ENCODE measurements at regions not wholly inside any gene's neighbourhood (a gene's known extent, or its start where the extent isn't known, plus 50 kb on each side); places are given as distances from the start of the nearest gene placed in this dataset.

- Histone ChIP-seq H3K36me3 (ENCODE audit: control insufficient read depth in 2 of 2, extremely low read depth in 1 of 2, insufficient read depth in 2 of 2, low read length in 2 of 2) (no peaks in the 10 kb centered on the region), H3K79me2 (ENCODE audit: control insufficient read depth, insufficient read depth, low read length) (no peaks in the 10 kb centered on the region), H3K9me1 (ENCODE audit: control insufficient read depth, extremely low read depth, insufficient read depth, low read length) (no peaks in the 10 kb centered on the region), H3K4me2 (ENCODE audit: control insufficient read depth, extremely low read depth, insufficient read depth, low read depth, low read length) (no peak overlapping the region), H2AFZ (ENCODE audit: control insufficient read depth, low read length) (no peak overlapping the region), H3K4me3 (ENCODE audit: control insufficient read depth in 2 of 3, extremely low read depth in 1 of 3, insufficient read depth in 2 of 3, low read depth in 1 of 3, low read length in 3 of 3) (no peak overlapping the region), H4K20me1 (ENCODE audit: control insufficient read depth, extremely low read depth, insufficient read depth, low read length) (no peaks in the 10 kb centered on the region), H3K27me3 (ENCODE audit: control insufficient read depth, extremely low read depth, insufficient read depth, low read length) (peaks cover 8% of the 10 kb centered on the region), H3K9ac (ENCODE audit: control insufficient read depth, extremely low read depth, insufficient read depth, low read length) (no peak overlapping the region), H3K9me3 (ENCODE audit: control insufficient read depth, low read depth, low read length) (no peaks in the 10 kb centered on the region), H3K27ac (ENCODE audit: control insufficient read depth, insufficient read depth, low read length) (no peak overlapping the region), H3K4me1 (ENCODE audit: control insufficient read depth, extremely low read depth, insufficient read depth, low read length) (no peaks in the 10 kb centered on the region)
- TF ChIP-seq CTCF (optimal IDR thresholded peaks at IDR 0.05 in 1 of 3, IDR thresholded peaks at IDR 0.05 in 1 of 3, conservative IDR thresholded peaks at IDR 0.05 in 1 of 3; ENCODE audit: extremely low read depth in 1 of 3, insufficient read depth in 2 of 3, low read length in 3 of 3) (no peak), EZH2 (IDR thresholded peaks at IDR 0.05; ENCODE audit: low read length) (no peak)
- DNase-seq (ENCODE audit: low read depth, low spot score), result no peak
- no peak for FAIRE-seq
- dilution Hi-C loops (cut with MboI; ENCODE audit: extremely low pct_ligation_motif_present, low sequenced_read_pairs), result no loop called here
Measured at GRCh38 chr18:55083461-55083860, 124.2 kb upstream of the CCDC68 start.

DNA sequence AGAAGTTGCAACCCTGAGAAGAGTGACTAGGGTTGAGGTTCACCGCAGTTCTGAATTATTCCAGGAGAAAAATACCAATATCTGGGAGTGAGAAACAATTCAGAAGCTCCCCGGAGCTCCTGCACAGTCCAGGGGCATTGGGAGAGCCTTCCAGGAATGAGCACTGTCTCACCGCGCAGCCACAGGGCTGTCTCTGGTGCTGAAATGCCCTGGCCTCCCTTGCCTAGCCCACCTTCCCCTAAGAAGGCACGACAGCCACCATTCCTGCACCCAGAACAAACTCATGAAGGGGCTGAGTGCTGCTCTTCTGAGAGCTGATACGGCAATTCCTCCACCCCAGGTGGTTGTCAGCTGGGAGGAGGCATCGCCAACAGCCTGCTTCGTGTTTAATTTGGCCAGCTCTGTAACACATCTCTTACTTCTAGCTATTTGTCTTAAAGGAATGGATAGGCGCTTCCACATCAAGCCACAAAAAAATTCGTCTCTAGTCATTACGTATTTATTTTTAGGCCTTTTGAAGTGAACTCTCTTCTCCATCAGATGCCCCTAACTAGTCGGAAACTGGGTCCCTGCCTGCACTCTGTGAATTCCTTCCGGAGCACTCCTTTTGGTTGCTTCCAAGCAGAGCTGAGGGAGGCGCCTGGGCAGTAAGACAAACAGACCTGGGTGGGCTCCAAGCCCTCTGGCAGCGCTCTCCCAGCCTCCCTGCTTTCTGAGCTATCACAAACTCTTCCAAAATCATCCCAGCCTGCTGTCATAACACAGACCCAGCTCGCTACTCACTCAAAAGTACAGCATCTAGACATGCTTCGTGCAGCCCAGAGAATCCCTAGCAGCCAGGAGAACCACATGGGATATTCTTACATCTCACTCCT is 120.5 kb upstream of the CCDC68 start:
- no peaks in the 10 kb centered on the region for H4K20me1 ChIP-seq (ENCODE audit: control insufficient read depth, extremely low read depth, insufficient read depth, low read length)
- dilution Hi-C loops (cut with MboI; ENCODE audit: extremely low pct_ligation_motif_present, low sequenced_read_pairs), result no loop called here
- H3K9me3 ChIP-seq (ENCODE audit: control insufficient read depth, low read depth, low read length), result no peaks in the 10 kb centered on the region
- DNase-seq (ENCODE audit: low read depth, low spot score) (no peak), FAIRE-seq (no peak)
- no peak for TF ChIP-seq EZH2 (IDR thresholded peaks at IDR 0.05; ENCODE audit: low read length)
- no peak for TF ChIP-seq CTCF (optimal IDR thresholded peaks at IDR 0.05 in 1 of 3, IDR thresholded peaks at IDR 0.05 in 1 of 3, conservative IDR thresholded peaks at IDR 0.05 in 1 of 3; ENCODE audit: extremely low read depth in 1 of 3, insufficient read depth in 2 of 3, low read length in 3 of 3)
- H3K4me1 ChIP-seq (ENCODE audit: control insufficient read depth, extremely low read depth, insufficient read depth, low read length), result no peaks in the 10 kb centered on the region
- no peak overlapping the region for H3K4me3 ChIP-seq (ENCODE audit: control insufficient read depth in 2 of 3, extremely low read depth in 1 of 3, insufficient read depth in 2 of 3, low read depth in 1 of 3, low read length in 3 of 3)
- H3K36me3 ChIP-seq (ENCODE audit: control insufficient read depth in 2 of 2, extremely low read depth in 1 of 2, insufficient read depth in 2 of 2, low read length in 2 of 2), result no peaks in the 10 kb centered on the region
- no peak overlapping the region for H3K27ac ChIP-seq (ENCODE audit: control insufficient read depth, insufficient read depth, low read length)
- no peak overlapping the region for H3K9ac ChIP-seq (ENCODE audit: control insufficient read depth, extremely low read depth, insufficient read depth, low read length)
- H2AFZ ChIP-seq (ENCODE audit: control insufficient read depth, low read length), result no peak overlapping the region
- no peak overlapping the region for H3K4me2 ChIP-seq (ENCODE audit: control insufficient read depth, extremely low read depth, insufficient read depth, low read depth, low read length)
- H3K79me2 ChIP-seq (ENCODE audit: control insufficient read depth, insufficient read depth, low read length), result no peaks in the 10 kb centered on the region
- no peaks in the 10 kb centered on the region for H3K9me1 ChIP-seq (ENCODE audit: control insufficient read depth, extremely low read depth, insufficient read depth, low read length)
- H3K27me3 ChIP-seq (ENCODE audit: control insufficient read depth, extremely low read depth, insufficient read depth, low read length), result peaks cover 5% of the 10 kb centered on the region
